GM18867 (cell line): ENCODE measurements at regions not wholly inside any gene's neighbourhood (a gene's known extent, or its start where the extent isn't known, plus 50 kb on each side); places are given as distances from the start of the nearest gene placed in this dataset.
"Not testable (repeated sequence)": the region's sequence is repeated elsewhere in the genome, so short reads cannot be mapped to it uniquely, and the experiment has no call there.

Experiments used
- ATAC-seq: cut with Tn5 transposase; IDR thresholded peaks from one replicate; pipeline ENCODE4 v1.9.1; 2021; ENCODE audit warnings: mild to moderate bottlenecking, moderate library complexity; ENCODE audit not compliant: unreplicated experiment

DNA sequence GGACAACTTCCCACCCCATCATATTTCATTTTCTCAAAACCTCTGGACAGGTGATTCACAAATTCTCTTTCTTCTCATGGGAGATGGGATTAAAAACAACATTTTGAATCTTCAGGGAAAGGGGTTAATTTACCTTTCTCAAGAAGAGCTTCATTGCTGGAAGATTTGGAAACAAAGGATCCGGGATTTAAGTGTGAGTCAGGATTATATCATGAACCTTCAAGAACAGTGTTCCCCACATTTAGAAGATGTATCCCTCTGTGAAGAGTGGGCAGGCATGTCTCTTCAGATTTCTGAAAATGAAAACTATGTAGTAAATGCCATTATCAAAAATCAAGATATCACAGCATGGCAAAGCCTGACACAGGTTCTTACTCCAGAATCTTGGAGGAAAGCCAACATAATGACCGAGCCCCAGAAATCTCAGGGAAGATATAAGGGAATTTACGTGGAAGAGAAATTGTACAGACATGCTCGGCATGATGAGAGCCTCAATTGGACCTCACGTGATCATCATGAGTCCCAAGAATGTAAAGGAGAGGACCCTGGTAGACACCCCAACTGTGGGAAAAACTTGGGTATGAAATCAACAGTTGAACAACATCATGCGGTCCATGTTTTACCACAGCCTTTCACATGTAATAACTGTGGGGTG lies 99.5 kb upstream of the GPR39 start:
- not testable (repeated sequence) for ATAC-seq

DNA sequence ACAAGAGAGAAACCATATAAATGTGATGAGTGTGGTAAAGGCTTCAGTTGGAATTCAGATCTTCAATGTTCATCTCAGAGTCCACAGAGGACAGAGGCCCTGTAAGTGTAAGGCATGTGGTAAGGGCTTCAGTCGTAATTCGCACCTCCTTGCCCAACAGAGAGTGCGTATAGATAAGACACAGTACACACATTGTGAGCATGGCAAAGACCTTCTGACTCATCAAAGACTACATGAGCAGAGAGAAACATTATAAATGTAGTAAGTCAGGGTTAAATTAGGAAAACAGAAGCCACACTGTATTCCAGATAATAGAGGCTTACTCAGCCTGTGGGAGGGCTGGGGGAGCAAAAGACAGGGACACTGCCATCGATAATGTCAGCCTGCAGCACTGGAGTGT lies 98.1 kb upstream of the GPR39 start:
- ATAC-seq, result not testable (repeated sequence)

DNA sequence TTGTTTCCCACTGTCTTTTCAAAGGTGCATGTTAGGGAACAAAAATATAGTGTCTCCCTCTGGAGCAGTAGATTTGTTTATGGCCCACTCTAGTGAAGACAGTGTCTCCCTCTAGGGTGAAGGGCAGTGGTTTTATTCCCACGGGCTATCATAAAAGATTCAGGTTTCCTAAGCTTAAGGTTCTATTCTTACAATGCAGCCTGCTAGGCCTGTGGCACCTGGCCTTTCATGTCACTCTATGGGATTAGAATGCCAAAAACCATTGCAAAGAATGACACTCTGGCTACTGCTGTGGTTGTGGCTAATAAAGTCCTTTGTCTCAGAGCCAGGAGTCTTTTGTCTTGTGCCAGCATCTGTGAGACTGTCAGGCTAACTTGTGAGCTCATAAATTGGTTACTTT lies 92.6 kb upstream of the GPR39 start:
- ATAC-seq, result not testable (repeated sequence)

DNA sequence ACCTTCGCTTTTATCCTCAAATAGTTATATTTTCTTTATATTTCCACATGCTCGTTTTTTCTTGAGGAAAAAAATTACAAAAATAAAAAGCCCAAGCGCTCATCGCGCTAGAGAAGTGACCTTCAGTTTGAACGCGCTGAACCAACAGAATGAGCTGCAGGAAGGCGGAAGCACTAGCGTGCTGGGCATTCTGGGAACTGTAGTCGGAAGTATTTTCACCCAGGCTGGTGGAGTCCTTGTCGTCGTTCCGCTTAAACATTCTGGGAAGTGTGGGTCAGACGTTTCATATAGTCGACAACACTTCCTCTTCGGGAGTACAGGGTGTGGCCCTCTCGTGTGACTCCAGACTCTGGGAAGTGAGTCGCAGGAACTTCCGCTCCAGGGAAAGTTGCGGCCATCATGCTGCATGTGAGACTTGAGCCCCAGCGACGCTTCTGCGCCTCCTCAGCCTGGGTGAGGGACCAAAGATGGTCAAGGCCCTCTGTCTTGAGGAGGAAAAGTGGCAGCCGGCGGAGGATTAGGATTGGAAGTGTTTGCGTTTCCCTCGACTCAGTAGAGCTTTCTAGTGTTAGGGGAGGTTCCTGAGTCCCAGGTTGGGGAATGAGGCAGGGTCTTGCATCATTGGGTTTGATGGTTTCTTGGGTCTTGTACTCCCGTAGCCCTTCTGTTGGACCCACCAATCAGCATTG lies 84.1 kb upstream of the GPR39 start:
- not testable (repeated sequence) for ATAC-seq

DNA sequence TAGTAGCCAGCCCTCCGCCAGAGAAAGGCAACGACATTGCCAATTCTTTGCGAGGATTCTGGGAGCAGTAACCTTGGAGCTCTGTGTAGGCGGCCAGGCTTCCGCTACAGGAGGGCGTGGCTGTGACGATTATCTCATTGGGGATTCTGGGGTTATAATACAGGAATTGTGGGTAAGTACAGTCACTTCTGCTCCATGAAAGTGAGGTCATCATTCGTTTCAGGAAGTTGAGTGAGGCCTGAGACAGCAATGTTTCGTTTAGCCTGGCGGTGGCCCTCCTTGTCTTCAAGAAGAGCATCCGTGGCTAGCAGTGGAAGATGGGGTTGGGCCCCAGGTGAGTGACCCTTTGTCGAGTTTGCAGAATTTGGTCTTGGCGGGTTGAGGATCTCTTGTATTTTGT lies 79.5 kb upstream of the GPR39 start:
- not testable (repeated sequence) for ATAC-seq

DNA sequence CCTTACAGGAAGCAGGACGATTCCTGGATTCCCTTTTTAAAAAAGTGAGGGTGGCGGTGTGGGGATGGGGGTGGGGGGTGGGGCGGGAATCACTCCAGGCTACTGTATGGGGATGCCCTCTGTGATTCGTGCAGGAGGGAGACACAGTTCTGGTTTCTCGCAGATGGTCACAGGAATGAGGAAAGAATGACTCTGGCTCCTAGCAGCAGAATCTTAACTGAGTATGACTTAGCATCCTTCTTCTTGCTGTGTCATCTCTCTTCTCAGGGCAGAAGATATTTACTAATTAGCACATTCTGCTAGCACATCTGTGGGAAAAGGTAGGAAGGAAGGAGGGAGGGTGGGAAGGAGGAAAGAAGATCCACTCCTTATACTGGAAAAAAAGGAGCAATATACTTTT lies 78.8 kb upstream of the GPR39 start:
- ATAC-seq, result not testable (repeated sequence)

DNA sequence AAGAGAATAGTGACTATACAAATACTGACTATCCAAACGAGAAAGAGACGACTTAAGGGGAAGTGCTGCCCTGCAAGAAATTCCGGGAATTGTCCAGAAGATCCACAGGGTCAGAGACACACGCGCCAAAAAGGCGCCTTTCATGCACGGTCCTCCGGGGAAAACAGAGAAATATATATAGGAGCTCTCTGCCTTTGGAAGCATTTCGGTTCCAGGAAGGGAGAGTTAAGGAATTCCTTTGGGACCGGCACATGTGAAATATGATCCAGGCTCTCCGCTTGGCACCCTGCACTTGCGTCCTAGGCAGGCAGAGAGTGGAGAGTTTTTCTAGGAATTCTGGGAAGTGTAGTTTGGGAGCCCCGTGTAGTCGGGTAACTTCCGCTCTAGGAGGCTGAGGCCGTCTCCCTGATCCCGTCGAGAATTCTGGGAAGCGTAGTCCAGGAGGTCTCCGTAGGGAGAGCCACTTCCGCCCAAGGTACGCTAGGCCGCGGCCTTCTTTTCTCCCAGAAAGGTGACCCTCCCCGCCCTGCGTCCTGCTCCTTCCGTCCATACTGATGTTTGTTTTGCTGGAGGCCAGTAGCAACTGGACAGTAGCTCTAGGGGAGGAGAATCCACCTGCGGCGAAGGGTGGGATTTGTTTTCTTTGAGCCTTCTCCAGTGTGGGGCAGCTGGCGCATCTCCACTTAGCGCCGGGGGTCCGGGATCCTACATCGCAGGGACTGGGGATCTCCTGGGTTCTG lies 69.4 kb upstream of the GPR39 start:
- ATAC-seq, result not testable (repeated sequence)

DNA sequence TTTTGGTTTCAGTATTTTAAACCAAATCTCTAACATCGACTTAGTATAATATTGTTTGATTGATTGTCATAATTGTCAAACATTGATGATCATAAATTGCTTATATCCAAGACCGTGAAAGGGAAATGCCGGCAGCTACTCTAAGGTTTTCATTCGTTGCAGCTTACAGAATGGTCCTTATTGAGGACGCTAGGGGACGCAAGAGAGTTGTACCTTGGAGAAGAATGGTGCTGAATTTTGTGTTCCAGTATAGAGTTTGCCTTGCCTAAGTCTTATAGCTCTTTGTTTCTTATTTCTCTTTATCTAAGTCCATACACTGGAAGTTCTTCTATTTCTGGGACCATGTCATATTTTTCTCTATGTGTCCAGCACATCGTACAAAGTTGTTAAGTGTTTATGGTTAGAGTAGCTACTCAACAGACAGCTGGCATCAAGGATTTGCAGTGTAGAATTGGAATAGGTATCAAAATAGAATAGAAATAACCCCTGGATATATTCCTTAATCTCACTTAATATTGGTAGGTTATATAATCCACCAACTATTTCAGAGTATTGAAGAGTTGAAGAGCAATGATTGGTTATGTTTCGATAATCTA lies 67.4 kb upstream of the GPR39 start:
- ATAC-seq, result not testable (repeated sequence)

DNA sequence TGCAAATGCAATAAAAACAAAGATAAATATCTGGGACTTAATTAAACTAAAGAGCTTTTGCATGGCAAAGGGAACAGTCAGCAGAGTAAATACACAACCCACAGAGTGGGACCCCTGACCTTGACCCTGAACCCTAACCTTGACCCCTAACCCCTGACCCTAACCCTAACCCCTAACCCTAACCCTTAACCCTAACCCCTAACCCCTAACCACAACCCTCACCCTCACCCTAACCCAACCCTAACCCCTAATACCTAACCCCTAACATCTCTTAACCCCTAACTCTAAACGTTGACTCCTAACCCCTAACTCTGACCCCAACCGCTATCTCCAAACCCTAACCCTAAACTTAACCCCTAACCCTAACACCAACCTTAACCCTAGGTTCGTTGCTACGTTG lies 64.9 kb upstream of the GPR39 start:
- ATAC-seq, result not testable (repeated sequence)

DNA sequence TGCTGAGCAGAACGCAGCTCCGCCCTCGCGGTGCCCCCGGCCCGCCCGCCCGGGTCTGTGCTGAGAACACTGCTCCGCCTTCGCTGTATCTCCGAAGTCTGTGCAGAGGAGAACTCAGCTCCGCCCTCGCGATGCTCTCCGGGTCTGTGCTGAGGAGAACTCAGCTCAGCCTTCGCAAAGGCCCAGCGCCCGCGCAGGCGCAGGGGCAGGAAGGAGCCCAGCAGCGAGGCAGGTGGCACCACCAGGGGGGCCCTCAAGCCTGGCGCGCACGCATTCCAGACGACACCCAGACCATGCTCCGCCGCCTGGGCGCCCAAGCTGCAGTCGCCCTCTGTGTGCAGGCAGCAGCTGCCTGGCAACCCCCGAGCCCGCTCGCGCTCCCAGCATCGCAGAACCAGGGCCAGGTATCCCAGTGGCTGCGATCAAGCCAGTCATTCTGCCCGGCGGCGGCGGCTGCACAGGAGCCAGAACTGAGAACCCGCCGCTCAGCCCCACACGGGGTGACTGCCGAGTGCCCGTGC lies 64.1 kb upstream of the GPR39 start:
- not testable (repeated sequence) for ATAC-seq

DNA sequence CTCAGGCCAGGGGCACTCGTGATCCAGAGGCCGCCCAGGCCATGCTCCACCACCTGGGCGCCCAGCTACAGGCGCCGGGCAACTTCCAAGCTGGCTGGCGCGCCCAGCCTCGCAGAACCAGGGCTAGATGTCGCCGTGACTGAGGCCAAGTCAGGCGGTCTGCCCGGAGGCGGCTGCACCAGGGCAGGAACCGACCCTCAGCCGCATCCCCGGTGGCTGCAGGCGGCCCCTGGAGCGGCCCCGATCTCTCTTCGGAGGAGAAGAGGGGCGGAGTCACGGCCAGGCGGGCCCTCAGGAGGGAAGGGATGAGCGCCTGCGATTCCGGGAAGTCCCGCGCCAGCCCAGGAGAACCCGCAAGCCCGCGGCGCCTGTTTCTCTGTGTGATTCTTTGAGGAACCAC lies 63.2 kb upstream of the GPR39 start:
- ATAC-seq, result not testable (repeated sequence)

DNA sequence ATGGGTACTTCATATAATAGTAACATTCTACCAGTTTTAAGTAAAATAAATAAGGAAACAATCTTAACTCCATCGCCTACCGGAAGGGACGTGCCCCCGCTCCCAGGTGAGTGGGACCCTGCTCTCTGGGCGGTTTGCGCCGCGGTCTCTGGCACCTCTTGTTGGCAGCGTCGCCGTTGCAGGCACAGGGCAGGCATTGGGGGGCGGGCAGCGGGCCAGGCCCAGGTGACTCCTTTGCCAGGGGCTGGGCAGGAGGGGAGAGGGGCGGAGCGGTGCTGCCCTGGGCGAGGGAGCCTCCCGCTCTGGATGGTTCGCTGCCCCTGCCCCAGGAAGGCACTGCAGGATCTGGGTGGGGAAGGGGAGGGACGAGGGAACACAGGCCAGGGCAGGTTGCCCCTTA lies 55.6 kb upstream of the GPR39 start:
- not testable (repeated sequence) for ATAC-seq

DNA sequence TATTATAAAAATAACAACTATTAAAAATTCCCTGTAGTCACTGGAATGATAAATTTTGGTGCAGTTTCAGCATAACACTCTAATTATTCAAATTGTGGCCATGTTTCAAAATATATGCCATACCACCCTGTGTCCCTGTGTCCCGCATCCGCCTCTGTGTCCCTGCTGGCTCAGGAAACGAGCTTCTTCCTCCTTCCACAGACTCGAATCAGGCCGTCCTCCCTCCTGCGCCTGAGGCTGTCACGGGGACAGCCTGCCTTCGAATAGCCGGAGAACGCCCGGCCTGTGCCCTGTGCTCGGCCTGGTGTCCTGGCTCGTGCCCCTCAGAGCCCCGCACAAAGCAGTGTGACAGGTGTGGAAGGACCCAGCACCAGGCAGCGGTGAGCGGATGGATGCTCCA lies 55.1 kb upstream of the GPR39 start:
- ATAC-seq, result not testable (repeated sequence)

DNA sequence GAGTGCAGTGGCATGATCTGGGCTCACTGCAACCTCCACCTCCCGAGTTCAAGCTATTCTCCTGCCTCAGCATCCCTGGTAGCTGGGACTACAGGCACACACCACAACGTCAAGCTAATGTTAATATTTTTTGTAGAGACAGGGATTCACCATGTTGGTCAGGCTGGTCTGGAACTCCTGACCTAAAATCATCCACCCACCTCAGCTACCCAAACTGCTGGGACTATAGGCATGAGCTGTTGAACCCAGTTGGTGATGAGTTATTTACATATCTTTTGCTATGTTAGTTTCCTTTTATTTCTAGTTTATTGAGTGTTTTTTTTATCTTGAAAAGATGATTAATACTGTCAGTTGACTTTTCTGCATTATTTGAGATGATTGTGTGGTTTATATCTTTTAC lies 53.3 kb upstream of the GPR39 start:
- ATAC-seq, result not testable (repeated sequence)

DNA sequence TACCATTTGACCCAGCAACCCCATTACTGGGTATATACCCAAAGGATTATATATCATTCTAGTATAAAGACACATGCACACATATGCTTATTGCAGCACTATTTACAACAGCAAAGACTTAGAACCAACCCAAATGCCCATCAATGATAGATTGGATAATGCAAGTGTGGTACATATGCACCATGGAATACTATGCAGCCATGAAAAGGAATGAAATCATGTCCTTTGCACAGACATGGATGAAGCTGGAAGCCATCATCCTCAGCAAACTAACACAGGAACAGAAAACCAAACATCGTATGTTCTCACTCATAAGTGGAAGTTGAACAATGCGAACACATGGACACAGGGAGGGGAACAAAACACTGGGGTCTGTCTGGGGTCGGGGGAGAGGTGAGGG lies 50.6 kb upstream of the GPR39 start:
- not testable (repeated sequence) for ATAC-seq

DNA sequence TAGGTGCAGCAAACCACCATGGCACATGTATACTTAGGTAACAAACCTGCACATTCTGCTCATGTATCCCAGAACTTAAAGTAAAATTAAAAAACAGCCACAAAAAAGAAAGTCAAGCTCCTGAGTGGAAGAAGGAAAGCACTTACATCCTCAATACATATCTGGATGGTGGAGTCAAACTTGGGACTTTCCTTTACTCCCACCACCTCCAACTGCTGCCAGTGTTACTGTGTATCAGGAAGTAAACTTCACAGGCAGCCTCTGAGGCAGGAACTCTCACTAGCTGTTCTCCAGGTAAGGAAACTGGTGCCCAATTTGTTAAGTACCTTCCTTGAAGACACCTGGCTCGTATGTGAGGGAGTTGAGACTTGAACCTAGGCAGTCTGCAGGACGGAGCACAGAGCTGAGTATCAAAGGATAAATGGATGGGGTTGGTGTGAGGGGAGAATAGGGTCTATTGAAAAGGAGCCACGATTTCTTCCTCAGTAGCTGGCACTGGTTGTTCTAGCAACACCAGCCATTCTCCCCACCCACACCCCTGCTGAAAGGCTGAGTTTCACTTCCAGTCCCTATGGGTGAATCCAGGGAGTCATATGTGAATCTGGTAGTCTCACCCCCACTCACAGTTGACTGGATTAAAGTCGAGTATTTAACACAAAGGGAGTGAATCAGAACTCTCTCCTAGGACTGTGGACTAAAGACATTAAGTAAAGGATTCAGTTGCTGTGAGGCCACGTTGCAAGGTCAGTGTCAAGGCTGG lies 50.0 kb upstream of the GPR39 start:
- ATAC-seq, result no peak
